ENCODE measurements at regions not wholly inside any gene's neighbourhood (a gene's known extent, or its start where the extent isn't known, plus 50 kb on each side); places are given as distances from the start of the nearest gene placed in this dataset.

DNA sequence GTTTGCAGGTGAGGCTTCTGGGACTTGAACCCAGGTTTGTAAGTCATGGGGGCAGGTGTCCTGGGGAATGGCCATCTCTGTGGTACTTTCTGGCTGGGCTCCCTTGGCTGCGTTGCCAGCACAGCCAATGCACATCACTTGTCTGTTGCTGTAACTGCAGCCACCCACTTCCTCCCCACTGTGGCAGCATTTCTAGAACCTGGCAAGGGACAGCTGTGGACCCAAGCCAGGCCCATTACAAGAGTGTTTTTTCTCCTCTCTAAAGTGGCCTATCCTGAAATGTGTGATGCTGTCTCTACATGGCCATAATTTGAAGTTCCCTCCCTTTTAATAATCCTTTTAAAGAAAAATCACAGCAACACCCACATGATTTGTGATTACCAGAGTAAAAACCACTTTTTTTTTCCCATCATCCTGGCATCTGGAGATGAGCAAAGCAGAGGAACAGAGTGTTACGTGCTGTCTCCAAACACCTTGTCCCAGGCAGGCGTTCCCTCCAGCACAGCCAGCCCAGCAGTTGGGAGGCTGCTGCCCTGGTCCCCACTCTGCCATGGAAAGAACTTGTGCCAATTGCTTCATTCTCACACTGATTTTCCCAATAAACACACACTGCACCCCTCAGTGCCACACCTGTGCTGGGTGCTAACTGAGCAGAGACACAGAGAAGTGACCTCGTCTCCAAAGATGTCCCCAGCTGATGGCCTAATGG is 360.6 kb upstream of the USP24 start:
- no peak for DNase-seq (ENCODE audit: low spot score)

DNA sequence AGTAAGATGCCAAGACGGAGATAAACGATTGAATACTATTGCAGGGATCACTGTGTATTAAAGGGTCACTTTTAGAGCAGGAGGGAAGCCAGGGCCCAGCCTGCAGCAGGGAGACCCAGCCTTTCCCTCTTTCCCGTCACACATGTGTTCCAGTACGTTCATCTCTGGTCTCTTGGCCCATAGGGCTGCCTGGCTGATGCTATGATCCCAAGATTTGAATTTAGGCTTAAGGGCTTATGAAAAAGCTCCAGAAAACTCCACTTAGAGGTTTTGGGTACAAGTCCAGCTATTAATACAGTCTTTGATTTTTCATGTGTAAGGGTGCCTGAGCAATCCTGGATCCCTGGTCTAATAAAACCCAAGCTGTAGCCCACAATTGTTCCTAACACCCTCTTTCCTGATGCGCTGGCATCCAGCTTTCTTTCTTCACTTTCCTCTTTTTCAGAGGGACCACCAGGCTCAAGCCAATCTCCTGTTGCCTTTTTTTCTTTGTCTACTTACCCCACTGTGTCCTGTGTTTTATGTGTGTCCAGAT is 359.6 kb upstream of the USP24 start:
- DNase-seq (ENCODE audit: low spot score), result no peak

DNA sequence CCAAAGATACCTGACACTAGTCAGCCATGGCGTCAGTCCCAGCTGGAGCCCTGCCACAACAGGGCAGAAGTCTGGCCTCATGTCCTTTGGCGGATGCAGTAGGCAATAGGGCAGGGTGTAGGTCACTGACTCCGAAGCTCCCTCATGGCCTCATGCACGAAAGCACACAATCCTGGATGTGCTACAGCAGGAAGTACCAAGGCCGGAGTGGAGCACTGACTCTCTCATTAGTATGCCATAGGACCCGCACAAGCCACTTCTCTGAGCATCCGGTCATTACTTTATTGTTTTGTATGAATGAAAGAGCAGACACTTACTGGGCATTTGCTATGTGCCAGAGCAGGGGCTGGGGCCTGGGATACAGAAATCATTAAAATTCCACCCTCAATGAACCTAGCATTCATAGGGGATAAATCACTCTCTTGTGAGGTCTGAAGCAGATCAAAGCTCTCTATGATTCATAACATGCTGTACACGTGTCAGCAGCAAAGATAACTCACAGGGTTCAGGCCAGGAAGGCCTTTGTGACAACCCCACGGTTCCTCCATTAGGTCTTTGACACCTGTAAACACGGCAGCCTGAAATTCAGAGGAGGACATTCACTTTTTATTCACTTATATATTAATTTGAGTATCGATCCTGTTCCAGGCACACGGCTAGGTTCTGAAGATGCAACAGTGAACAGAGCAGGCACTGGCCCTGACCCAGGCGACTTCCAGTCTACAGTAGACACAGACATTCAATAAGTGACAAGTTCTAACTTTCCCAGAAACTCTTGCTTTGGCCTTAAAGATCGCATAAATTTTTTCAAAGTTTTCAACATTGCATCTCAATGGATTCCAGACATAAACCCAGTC is 357.9 kb upstream of the USP24 start:
- DNase-seq (ENCODE audit: low spot score), result peak; percentile 54

DNA sequence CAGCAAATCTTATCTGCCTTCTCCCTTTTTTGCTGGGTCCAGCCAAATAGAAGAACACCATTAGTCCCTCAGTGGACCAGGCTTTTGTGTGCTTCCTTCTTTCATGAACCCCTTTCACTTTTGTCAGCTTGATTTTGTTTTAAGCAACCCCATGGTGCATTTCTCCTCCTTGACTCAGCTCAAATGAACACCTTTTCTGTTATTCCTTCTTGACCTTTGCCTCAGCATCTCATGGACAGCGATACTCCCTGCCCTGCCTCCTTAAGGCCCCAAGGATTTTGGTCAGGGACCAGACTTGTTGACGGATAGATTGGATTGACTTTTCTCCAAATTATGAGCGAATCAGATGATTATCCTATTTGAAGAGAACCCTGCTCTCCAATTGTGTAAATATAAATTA is 356.6 kb upstream of the USP24 start:
- DNase-seq (ENCODE audit: low spot score), result no peak

DNA sequence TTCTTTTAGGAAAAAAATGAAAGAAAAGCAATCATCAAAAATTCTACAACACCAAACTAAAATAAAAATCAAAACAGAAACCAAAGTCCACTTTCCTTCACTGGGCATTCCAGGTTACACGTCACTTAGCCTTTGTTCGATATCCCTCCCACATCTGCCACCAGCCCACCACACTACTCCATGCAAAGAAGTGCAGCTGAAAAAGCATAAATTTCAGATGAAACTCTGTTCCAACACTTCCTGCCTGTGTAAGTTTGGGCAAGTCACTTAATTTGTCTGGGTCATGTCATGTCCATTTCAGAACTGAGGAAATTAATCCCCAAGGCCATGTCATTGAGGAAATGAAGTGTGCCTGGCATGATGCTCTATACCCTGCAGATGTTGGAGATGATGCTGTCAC is 354.3 kb upstream of the USP24 start:
- DNase-seq (ENCODE audit: low spot score), result no peak

DNA sequence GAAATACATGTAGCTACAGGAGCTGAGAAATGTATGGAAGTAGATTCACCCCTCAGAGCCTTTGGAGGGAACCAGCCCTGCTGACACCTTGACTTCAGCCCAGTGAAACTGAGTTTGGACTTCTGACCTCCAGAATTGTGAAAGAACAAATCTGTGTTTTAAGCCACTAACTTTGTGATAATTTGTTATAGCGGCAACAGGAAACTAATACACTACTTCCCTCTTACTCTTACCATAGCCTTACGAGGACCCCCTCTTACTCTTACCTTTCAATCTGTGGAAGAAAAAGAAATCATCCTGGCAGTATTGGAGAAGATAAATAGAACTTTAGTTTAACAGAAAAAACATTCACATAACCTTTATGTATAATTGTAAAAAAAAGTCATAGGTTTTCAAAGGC is 353.6 kb upstream of the USP24 start:
- DNase-seq (ENCODE audit: low spot score), result no peak

DNA sequence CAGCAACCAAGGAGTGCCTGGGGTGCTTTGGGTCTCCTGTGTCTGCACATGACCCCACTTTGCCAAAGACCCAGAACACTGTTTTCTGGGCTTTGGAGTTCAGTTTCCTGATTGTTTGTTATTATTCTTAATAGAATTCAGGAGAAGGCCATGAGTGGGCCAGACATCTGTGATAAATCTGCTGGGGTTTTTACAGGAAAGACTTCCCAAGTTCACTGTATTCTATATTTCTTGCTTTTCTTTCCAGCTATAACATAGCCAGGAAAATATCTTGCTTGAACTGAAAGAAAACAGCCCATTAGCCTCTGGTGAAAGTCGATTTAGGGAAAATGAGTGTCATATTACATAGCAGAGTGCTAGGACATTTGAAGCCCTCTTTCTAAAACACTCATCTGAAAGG is 345.1 kb upstream of the USP24 start:
- DNase-seq (ENCODE audit: low spot score), result no peak

DNA sequence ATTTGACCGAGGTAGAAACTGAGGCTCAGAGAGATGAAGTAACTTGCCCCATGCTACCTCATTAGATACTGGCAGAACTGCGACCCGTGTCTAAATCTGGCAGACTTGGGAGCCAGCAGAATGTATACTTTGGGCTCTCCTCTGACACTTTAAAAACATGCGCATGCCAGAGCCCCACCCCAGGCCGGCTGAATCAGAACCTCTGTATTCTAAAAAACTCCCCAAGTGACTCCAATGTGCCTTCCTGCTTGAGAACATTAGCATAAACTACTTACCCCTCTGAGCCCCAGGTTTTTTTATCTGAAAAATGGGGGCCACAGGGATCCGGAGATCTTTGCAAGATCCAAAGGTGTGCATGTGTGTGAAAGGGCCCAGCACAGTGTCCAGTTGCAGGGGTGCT is 344.7 kb upstream of the USP24 start:
- peak; percentile 38 for DNase-seq (ENCODE audit: low spot score)

DNA sequence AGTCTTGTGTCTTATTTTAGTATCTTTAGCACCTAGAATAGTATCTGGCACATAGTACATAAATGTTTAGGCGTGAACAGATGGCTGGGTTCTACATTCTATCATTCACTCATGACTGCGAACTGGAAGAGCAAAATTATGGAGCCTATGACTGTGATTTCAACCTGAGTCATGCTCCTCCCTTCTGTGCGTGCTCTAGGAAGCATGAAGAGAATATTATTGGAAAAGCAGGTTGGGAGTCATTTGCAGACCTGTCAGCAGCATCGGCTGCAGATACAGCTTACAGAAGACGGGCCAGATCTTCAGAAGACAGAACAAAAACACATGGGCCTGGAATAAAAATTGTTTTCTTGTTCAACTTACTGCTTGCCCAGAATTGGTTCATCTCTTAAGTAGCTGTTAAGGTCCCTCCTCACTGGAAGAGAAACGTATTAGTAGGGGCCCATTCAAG is 344.0 kb upstream of the USP24 start:
- peak; percentile 49 for DNase-seq (ENCODE audit: low spot score)

DNA sequence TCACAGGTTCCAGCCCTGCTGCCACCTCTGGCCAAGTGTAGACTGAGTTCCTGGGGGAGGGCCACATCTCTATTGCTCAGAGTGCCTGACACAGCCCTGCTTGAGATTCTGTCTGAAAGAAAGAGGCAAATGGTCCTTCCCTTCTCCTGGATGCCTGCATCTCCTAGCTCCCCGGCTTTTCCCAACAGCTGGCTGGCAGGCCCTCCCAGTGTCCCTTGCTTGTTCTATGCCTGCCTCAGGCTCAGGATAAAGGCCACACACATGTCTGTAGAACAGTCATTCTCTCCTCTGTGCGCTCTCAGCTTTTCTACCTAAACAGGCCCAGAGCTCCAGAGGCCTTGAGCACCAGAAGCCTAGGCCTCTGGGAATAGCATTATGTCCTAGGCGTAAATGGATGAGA is 343.4 kb upstream of the USP24 start:
- DNase-seq (ENCODE audit: low spot score), result no peak

DNA sequence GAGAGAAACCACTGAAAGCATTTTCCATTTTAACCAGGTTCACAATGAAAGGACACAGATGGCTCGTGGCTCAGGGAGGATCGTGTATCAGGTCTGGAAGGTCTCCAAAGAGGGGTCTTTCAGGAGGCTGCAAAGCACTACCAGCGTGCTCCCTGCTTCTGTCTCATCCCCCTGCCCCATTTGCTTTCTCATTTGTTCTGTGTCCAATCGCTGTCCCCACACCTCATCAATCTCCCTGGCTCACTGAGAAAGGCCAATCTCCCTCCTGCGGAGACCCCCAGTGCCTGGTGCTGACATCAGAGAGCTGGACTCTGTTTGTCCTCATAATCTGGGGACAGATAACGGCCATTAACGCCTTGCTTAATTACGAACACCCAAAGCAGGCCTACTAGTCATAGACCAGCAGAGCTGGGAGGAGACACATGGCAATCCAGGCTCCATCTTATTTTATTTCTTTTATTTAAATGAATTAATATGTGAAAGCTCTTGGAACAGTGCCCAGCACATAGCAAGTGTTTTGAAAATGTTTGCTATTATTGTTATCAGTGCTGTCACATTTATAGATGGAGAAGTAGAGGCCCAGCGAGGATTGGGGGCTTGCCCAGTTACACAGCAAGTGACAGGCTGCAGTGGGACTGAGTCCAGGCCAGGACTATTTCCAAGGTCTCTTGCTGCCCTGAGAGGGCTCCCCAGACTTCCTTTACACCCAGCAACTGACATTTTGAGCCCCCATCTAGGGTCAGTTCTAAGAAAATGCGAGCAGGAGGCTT is 341.0 kb upstream of the USP24 start:
- DNase-seq (ENCODE audit: low spot score), result no peak

DNA sequence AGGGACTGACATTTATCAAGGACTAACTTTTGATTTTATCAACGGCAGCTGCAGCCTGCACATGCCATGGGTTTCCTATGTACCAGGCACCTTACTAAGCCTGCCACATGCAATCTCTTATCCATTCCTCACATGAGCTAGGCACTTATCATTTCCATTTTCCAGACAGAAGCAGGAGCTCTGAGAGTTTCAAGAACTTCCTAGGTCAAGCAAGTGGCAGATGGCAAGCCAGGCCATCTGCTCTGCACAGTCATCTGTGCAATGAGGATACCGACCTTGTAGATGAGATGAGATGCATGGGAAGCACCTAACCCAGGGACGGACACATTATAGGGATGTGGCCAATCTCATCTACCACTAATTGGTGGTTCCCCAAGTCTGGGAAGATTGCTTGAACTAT is 339.4 kb upstream of the USP24 start:
- no peak for DNase-seq (ENCODE audit: low spot score)

DNA sequence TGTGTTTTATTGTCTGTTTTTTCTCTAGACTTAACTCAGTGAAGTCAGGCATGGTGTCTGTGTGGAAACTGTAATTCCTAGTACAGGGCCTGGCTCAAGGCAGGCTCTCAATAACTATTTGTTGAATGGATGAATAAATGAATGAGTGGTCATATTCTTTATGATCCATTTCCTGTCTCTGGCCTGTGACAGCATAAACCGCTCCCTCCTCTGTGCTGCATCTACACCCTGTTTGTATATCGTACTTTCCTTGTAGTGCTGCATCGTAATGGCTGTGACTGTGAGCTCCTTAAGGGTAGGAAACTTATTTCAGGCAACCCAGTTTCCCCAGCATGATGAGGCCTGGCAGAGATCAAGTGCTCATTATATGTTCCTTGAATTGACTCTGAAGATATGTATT is 337.5 kb upstream of the USP24 start:
- no peak for DNase-seq (ENCODE audit: low spot score)

DNA sequence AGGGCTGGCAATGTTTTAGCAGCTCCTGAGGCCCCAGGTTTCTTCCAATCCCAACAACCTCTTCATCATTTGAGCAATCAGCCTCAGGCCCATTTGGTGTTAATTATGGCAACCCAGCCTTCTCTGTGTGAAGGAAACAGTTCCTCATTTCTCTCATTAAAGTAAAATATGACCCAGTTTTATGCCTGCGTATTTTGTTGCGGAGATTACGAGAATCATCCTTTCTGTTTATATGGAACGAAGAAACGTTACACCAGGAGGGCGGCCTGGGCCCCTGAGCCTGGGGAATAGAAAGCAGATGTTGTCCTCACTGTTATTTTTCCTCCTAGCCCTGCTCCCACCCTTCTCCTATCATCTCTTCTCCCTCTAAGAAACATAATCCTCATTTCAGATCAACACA is 332.2 kb upstream of the USP24 start:
- no peak for DNase-seq (ENCODE audit: low spot score)

DNA sequence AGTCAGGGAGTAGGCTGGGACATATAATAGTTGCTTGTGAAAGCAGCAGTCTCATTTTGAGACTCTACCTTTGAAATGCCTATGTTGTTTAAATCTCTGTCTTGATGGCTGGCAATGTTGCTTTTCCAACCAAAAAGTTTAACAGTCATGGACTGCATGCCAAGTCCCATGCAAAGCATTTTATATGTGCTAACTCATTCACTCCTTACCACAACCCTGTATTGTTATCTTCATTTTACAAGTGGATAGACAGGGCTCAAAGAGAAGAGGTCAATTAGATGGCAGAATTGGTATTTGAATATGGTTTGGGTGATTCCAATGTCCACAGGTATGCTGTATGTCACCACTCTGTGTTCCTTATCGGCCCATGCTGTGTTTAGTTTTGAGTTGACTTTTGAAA is 331.4 kb upstream of the USP24 start:
- DNase-seq (ENCODE audit: low spot score), result no peak

DNA sequence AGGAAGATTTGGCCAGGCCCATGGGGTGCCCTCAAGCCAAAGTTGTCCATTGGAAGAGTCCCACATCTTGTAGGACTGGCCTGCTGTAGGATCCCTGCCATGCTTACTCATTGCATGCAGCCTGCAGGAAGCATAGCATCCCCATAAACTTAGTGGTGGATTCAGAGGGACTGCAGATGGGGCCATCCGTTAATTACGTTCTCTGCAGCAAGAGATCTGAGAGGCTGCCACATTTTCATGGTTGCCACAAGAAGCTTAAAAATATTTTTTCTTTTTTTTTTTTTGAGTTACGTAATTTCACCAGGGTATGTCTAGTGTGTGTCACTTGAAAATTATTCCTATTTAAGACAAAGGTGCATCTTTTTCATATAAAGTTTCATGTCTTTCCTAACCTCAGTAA is 329.7 kb upstream of the USP24 start:
- DNase-seq (ENCODE audit: low spot score), result no peak

DNA sequence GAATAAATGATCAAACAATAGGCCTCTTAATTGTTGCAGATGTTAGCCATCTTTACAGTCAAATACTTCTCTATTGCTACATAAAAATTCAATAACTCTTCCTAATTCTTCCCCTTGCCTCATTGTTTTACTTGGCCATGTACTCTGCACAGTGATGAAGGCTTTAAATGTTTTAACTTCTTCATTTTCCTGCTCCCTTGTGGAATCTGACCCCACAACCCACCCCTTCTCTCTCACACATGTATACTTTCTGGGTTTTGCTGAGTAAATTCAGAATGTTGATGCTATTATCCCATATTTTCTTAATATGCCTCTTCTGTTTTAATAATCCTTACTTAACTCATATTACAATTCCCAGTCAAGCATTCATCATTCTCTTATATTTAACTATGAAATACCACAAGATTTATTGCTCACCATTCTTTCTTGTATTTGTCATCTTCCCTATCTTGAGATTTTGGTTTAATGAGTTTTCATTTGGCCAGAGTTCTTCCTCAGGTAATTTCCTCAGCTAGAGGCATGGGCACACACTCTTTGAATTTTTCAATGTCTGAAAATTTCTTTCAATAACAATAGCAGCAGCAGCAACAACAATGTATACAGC is 327.8 kb upstream of the USP24 start:
- DNase-seq (ENCODE audit: low spot score), result peak; percentile 41

DNA sequence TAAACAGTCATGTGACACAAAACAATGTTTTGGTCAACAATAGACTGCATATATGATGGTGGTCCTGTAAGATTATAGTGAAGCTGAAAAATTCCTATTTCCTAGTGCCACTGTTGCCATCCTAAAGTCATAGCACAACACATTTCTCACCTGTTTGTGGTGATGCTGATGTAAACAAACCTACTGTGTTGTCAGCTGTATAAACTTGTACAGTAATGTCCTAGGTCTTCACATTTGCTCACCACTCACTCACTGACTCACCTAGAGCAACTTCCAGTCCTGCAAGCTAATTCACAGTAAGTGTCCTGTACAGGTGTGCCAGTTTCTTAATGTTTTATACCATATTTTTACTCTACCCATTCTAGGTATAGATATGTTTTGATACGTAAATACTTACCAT is 326.1 kb upstream of the USP24 start:
- DNase-seq (ENCODE audit: low spot score), result no peak

DNA sequence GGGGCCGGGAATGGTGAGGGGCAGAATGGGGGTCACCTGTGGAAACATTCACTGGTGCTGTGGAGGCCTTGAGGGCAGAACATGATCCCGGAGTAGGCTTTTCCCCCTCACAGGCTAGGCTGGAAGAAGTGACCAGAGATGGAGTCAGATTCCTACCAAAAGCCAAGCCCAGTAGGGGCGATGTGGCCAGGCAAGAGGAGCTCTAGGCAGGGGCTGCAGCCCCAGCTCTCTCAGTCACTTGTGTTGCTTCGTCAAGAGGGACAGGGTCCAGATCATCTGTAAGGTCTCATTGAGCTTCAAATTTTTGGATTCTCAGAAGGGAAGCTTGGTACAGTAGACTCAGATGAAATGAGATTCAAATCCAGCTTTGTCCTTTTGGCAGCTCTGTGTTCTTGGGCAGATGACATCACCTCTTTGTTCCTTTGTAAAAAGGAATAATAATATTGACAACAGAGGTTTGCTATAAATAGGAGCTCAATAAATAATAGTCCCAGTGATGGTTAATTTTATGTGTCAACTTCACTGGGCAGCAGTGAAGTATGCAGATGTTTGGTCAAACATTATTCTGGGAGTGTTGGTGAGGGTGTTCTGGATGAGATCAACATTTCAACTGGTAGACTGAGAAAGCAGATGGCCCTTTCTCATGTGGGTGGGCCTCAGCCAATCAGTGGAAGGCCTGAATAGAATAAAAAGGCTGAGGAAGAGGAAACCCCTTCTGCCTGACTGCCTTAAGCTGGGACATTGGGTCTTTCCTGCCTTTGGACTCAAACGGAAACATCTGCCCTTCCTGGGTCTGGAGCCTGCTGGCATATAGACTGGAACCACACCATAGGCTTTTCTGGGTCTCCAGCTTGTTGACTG is 324.7 kb upstream of the USP24 start:
- no peak for DNase-seq (ENCODE audit: low spot score)

DNA sequence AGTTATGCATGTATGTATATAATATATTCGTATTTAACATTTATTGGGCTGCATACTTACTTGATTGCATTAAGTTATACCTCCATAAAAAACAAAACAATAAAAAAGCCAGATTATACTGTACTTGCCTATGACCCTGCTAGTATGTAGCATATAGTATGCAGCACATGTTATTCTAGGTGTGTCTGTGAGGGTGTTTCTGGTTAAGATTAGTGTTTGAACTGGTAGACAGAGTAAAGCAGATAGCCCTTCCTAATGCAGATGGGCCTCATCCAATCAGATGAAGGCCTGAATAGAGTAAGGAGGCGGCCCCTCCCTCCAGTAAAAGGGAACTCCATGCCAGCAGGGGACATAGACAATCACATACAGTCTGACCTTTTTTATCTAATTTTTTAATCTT is 323.3 kb upstream of the USP24 start:
- no peak for DNase-seq (ENCODE audit: low spot score)

DNA sequence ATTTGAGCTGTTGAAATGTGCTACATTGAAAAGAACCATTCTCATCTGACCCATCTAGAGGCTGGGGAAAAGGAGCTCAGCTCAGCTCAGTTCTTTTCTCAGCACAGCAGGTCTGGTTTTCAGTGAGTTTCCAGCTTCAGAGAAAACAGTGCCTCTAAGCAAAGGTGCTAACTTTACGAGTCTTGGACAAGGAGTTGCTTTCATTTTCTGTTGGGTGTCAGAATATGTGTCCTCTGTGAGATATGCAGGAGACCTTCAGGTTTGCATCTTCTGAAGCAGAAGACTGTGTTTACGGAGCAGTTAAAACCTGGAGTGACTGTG is 321.3 kb upstream of the USP24 start:
- DNase-seq (ENCODE audit: low spot score), result no peak
